Gastroesophageal sphincter (tissue), 4 donors: ENCODE measurements at regions not wholly inside any gene's neighbourhood (a gene's known extent, or its start where the extent isn't known, plus 50 kb on each side); places are given as distances from the start of the nearest gene placed in this dataset.

Experiments
- ATAC-seq: fragments of 150-250 bp; one replicate; pipeline ENCODE4 v1.9.1; 2016; ENCODE audit warnings: mild to moderate bottlenecking, moderate library complexity
- H3K27ac ChIP-seq, 4 donors: fragments of 200-600 bp; sonication (generic) in 3 of 4; 1 replicate in 3 of 4; 2 replicates in 1 of 4; pipeline ENCODE4 v1.5.1; 2016 to 2019
- H3K27me3 ChIP-seq: fragments of 200-600 bp; sonication (generic); one replicate; pipeline ENCODE4 v1.5.1; 2019
- H3K36me3 ChIP-seq, 2 donors: fragments of 200-600 bp; sonication (generic); one replicate each; pipeline ENCODE4 v1.5.1; 2019; ENCODE audit warnings: control low read depth in 1 of 2
- H3K4me1 ChIP-seq, 3 donors: fragments of 200-600 bp; sonication (generic); 1 replicate in 2 of 3; 2 replicates in 1 of 3; pipeline ENCODE4 v1.5.1; 2016 to 2019; ENCODE audit warnings: control low read depth in 2 of 3
- H3K4me3 ChIP-seq, 2 donors: fragments of 200-600 bp; sonication (generic); one replicate each; pipeline ENCODE4 v1.5.1; 2019; ENCODE audit warnings: mild to moderate bottlenecking in 1 of 2, moderate library complexity in 1 of 2
- H3K9me3 ChIP-seq, 3 donors: fragments of 200-600 bp; sonication (generic); one replicate each; pipeline ENCODE4 v1.5.1; 2017 to 2019; ENCODE audit warnings: control low read depth in 2 of 3
- EP300 ChIP-seq: sonication (generic); formaldehyde crosslinking; IDR thresholded peaks from one replicate; pipeline ENCODE4 v1.6.1; 2017; ENCODE audit warnings: antibody characterized with exemption, mild to moderate bottlenecking
- POLR2A ChIP-seq, 2 donors: fragments of 450-650 bp; IDR thresholded peaks; one replicate each; pipeline ENCODE4 v1.6.1; 2017; ENCODE audit warnings: antibody characterized with exemption in 2 of 2, mild to moderate bottlenecking in 2 of 2, moderate library complexity in 1 of 2
- POLR2AphosphoS5 ChIP-seq: sonication (generic); formaldehyde crosslinking; IDR thresholded peaks from one replicate; pipeline ENCODE4 v1.6.1; 2017; ENCODE audit warnings: antibody characterized with exemption
- WGBS, 2 donors: methylation state at CpG; one replicate each; pipeline ENCODE4 v1.1.5; 2018; ENCODE audit warnings: low coverage in 1 of 2; 5-methylcytosine and 5-hydroxymethylcytosine counted together
- TF ChIP-seq, protein P1 (sequence below), 4 experiments: fragments of 200-600 bp in 2 of 4; fragments of 450-650 bp in 2 of 4; sonication (generic) in 1 of 4; IDR thresholded peaks; one replicate each; pipeline ENCODE4 v1.5.1; 2017 to 2019; ENCODE audit warnings: antibody characterized with exemption in 4 of 4, mild to moderate bottlenecking in 2 of 4, moderate library complexity in 2 of 4

- Histone ChIP-seq H3K36me3 (no peaks in the 10 kb centered on the region), H3K4me1 (peaks cover 0 to 11% (median 0%) of the 10 kb centered on the region in 3 donors), H3K27ac (no peak overlapping the region), H3K9me3 (no peaks in the 10 kb centered on the region), H3K27me3 (no peaks in the 10 kb centered on the region), H3K4me3 (no peak overlapping the region)
- ATAC-seq: no peak
- TF ChIP-seq POLR2AphosphoS5: no peak
- TF ChIP-seq POLR2A (IDR thresholded peaks at IDR 0.05): no peak
- TF ChIP-seq, protein P1, sequence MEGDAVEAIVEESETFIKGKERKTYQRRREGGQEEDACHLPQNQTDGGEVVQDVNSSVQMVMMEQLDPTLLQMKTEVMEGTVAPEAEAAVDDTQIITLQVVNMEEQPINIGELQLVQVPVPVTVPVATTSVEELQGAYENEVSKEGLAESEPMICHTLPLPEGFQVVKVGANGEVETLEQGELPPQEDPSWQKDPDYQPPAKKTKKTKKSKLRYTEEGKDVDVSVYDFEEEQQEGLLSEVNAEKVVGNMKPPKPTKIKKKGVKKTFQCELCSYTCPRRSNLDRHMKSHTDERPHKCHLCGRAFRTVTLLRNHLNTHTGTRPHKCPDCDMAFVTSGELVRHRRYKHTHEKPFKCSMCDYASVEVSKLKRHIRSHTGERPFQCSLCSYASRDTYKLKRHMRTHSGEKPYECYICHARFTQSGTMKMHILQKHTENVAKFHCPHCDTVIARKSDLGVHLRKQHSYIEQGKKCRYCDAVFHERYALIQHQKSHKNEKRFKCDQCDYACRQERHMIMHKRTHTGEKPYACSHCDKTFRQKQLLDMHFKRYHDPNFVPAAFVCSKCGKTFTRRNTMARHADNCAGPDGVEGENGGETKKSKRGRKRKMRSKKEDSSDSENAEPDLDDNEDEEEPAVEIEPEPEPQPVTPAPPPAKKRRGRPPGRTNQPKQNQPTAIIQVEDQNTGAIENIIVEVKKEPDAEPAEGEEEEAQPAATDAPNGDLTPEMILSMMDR (IDR thresholded peaks at IDR 0.05): no peak
- no peak for TF ChIP-seq EP300
- 17 to 33% methylated on average over 1 of the region's 1 CpG for WGBS, 2 donors
Measured at GRCh38 chr5:53355931-53356330, 124.5 kb upstream of the FST start.

GRCh38 chr5:53357439-53357838, 123.0 kb upstream of the FST start:
- 85 to 100% methylated on average over 3 of the region's 4 CpGs for WGBS, 2 donors
- Histone ChIP-seq H3K36me3 (no peaks in the 10 kb centered on the region), H3K27me3 (no peaks in the 10 kb centered on the region), H3K4me1 (peaks cover 0 to 11% (median 0%) of the 10 kb centered on the region in 3 donors), H3K9me3 (no peaks in the 10 kb centered on the region), H3K27ac (no peak overlapping the region), H3K4me3 (no peak overlapping the region)
- no peak for TF ChIP-seq POLR2A (IDR thresholded peaks at IDR 0.05)
- TF ChIP-seq POLR2AphosphoS5: no peak
- no peak for TF ChIP-seq EP300
- TF ChIP-seq, protein P1 (IDR thresholded peaks at IDR 0.05): no peak
- ATAC-seq: no peak

GRCh38 chr5:53358794-53359193, 121.6 kb upstream of the FST start:
- ATAC-seq: no peak
- 94 to 100% methylated on average over 1 to 2 of the region's 2 CpGs for WGBS, 2 donors
- Histone ChIP-seq H3K9me3 (no peaks in the 10 kb centered on the region), H3K36me3 (no peaks in the 10 kb centered on the region), H3K27ac (no peak overlapping the region), H3K4me3 (no peak overlapping the region), H3K27me3 (no peaks in the 10 kb centered on the region), H3K4me1 (peaks cover 0 to 11% (median 0%) of the 10 kb centered on the region in 3 donors)
- TF ChIP-seq POLR2AphosphoS5 (no peak), EP300 (no peak), POLR2A (IDR thresholded peaks at IDR 0.05) (no peak)
- TF ChIP-seq, protein P1 (IDR thresholded peaks at IDR 0.05): no peak

GRCh38 chr5:53359916-53360517, 120.4 kb upstream of the FST start:
- H3K9me3 ChIP-seq: no peaks in the 10 kb centered on the region
- TF ChIP-seq POLR2AphosphoS5: no peak
- TF ChIP-seq, protein P1 (IDR thresholded peaks at IDR 0.05): no peak
- TF ChIP-seq EP300: no peak
- no peak for TF ChIP-seq POLR2A (IDR thresholded peaks at IDR 0.05)
- H3K36me3 ChIP-seq: no peaks in the 10 kb centered on the region
- H3K4me1 ChIP-seq: peaks cover 0 to 11% (median 0%) of the 10 kb centered on the region in 3 donors
- no peak overlapping the region for H3K4me3 ChIP-seq
- ATAC-seq: no peak
- no peaks in the 10 kb centered on the region for H3K27me3 ChIP-seq
- no peak overlapping the region for H3K27ac ChIP-seq
- WGBS, 2 donors: 45 to 58% methylated on average over 4 of the region's 4 CpGs

DNA sequence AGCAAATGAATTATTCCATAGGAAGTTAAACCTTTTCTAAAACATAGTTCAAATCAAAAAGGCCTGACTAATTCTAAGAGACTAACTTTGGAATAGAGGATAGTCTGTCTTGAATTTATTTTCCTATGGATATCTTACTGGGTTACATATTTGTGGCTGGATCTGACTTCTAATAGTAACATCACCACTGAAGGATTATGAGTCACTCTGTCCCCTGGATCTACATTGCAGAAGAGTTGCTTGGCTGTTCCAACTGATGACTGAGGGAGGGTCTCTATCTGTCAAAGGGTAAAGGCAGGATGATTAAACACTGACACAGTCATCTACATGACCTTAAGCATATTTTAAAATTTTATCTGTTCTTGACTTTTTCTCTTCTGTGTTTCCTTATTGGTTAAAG, 119.6 kb upstream of the FST start:
- Histone ChIP-seq H3K4me3 (no peak overlapping the region), H3K27me3 (no peaks in the 10 kb centered on the region), H3K36me3 (no peaks in the 10 kb centered on the region), H3K27ac (no peak overlapping the region), H3K4me1 (peaks cover 0 to 3% (median 0%) of the 10 kb centered on the region in 3 donors), H3K9me3 (no peaks in the 10 kb centered on the region)
- ATAC-seq: no peak
- TF ChIP-seq EP300: no peak
- TF ChIP-seq, protein P1 (IDR thresholded peaks at IDR 0.05): no peak
